Lung (tissue), 11 donors: ENCODE measurements at regions not wholly inside any gene's neighbourhood (a gene's known extent, or its start where the extent isn't known, plus 50 kb on each side); places are given as distances from the start of the nearest gene placed in this dataset.

Experiments
- ATAC-seq: fragments of 200-7000 bp; cut with Tn5 transposase; one replicate; pipeline ENCODE4 v1.9.1; 2020; ENCODE audit warnings: moderate number of reproducible peaks; ENCODE audit not compliant: insufficient read depth, low FRiP score
- DNase-seq, 3 donors: peaks; one replicate each; pipeline ENCODE4 v3.0.0-alpha.2; 2013 to 2017
- H3K27ac ChIP-seq, 2 donors: one replicate each; pipeline ENCODE4 v1.5.1; 2013; ENCODE audit warnings: mild to moderate bottlenecking in 2 of 2, moderate library complexity in 2 of 2, control low read depth in 1 of 2, inconsistent platforms in 1 of 2, low read depth in 1 of 2, low read length in 1 of 2
- H3K27me3 ChIP-seq, 3 donors: one replicate each; pipeline ENCODE4 v1.5.1; 2013; ENCODE audit warnings: low read length in 2 of 3; ENCODE audit not compliant: control insufficient read depth in 3 of 3, insufficient read depth in 3 of 3
- H3K36me3 ChIP-seq, 4 donors: one replicate each; pipeline ENCODE4 v1.5.1; 2013; ENCODE audit warnings: low read length in 4 of 4, mild to moderate bottlenecking in 1 of 4, moderate library complexity in 1 of 4; ENCODE audit not compliant: control insufficient read depth in 4 of 4, insufficient read depth in 4 of 4
- H3K4me1 ChIP-seq, 5 donors: one replicate each; pipeline ENCODE4 v1.5.1; 2013; ENCODE audit warnings: low read length in 5 of 5, mild to moderate bottlenecking in 2 of 5, moderate library complexity in 1 of 5; ENCODE audit not compliant: control insufficient read depth in 5 of 5, insufficient read depth in 5 of 5
- H3K4me3 ChIP-seq: one replicate; pipeline ENCODE4 v1.5.1; 2013; ENCODE audit warnings: mild to moderate bottlenecking, control low read depth, moderate library complexity
- H3K9ac ChIP-seq, 2 donors: one replicate each; pipeline ENCODE4 v1.5.1; 2013; ENCODE audit warnings: low read length in 2 of 2, control low read depth in 1 of 2; ENCODE audit not compliant: insufficient read depth in 1 of 2
- H3K9me3 ChIP-seq, 4 donors: one replicate each; pipeline ENCODE4 v1.5.1; 2013; ENCODE audit warnings: low read length in 3 of 4, mild to moderate bottlenecking in 1 of 4, moderate library complexity in 1 of 4; ENCODE audit not compliant: control insufficient read depth in 4 of 4, insufficient read depth in 3 of 4
- CTCF ChIP-seq: IDR thresholded peaks from 2 replicates; pipeline ENCODE4 v1.5.1; 2012; ENCODE audit warnings: mild to moderate bottlenecking; ENCODE audit errors: control extremely low read depth, extremely low read depth
- WGBS, 2 donors: extraction: QIAGEN DNeasy Blood & Tissue Kit; methylation state at CpG; one replicate each; pipeline ENCODE4 v1.1.7; 2013; 5-methylcytosine and 5-hydroxymethylcytosine counted together
- donor health status: control.
- donor health status: control.
- donor health status: Bipolar disorder and iron deficiency.
- donor health status: healthy.
- donor health status: DM: yes; HTN: yes; CAD: no.

- no peak for DNase-seq
- no peaks in the 10 kb centered on the region for H3K36me3 ChIP-seq
- H3K27me3 ChIP-seq, result no peaks in the 10 kb centered on the region
- H3K9me3 ChIP-seq, result no peaks in the 10 kb centered on the region
- H3K9ac ChIP-seq, result no peak overlapping the region
- TF ChIP-seq CTCF, result no peak
- 75 to 84% methylated on average over 3 of the region's 3 CpGs for WGBS, 2 donors
- H3K4me3 ChIP-seq, result no peak overlapping the region
- peak overlapping the region in 1 of 2 donors; percentile 55 for H3K27ac ChIP-seq
- no peak for ATAC-seq
- H3K4me1 ChIP-seq, result peaks cover 2 to 66% (median 38%) of the 10 kb centered on the region in 5 donors
Observed at GRCh38 chr1:201759194-201759815, 69.7 kb upstream of the IPO9 start.

- no peak for DNase-seq
- Histone ChIP-seq H3K27me3 (no peaks in the 10 kb centered on the region), H3K36me3 (no peaks in the 10 kb centered on the region), H3K4me3 (no peak overlapping the region), H3K27ac (peak overlapping the region in 1 of 2 donors; percentile 45), H3K9me3 (no peaks in the 10 kb centered on the region), H3K4me1 (peaks cover 2 to 66% (median 36%) of the 10 kb centered on the region in 5 donors), H3K9ac (peak overlapping the region in 1 of 2 donors; percentile 35)
- no peak for ATAC-seq
- TF ChIP-seq CTCF, result no peak
- WGBS, 2 donors, result 80 to 87% methylated on average over 1 of the region's 1 CpG
Observed at GRCh38 chr1:201760516-201760915, 68.4 kb upstream of the IPO9 start.

- no peak for ATAC-seq
- Histone ChIP-seq H3K9me3 (no peaks in the 10 kb centered on the region), H3K4me3 (no peak overlapping the region), H3K4me1 (peaks cover 2 to 66% (median 39%) of the 10 kb centered on the region in 5 donors), H3K27ac (peak overlapping the region in 1 of 2 donors; percentile 49), H3K36me3 (no peaks in the 10 kb centered on the region), H3K9ac (no peak overlapping the region), H3K27me3 (no peaks in the 10 kb centered on the region)
- 93 to 94% methylated on average over 8 of the region's 8 CpGs for WGBS, 2 donors
- no peak for TF ChIP-seq CTCF
- peak in 1 of 3 donors; percentile 47 for DNase-seq
Observed at GRCh38 chr1:201761178-201761577, 67.8 kb upstream of the IPO9 start.

- no peak for TF ChIP-seq CTCF
- no peak overlapping the region for H3K4me3 ChIP-seq
- H3K9ac ChIP-seq, result no peak overlapping the region
- H3K4me1 ChIP-seq, result peaks cover 2 to 61% (median 42%) of the 10 kb centered on the region in 5 donors
- ATAC-seq (no peak), DNase-seq (no peak)
- WGBS, 2 donors, result 95 to 96% methylated on average over 4 of the region's 4 CpGs
- no peaks in the 10 kb centered on the region for H3K36me3 ChIP-seq
- H3K27me3 ChIP-seq, result no peaks in the 10 kb centered on the region
- no peaks in the 10 kb centered on the region for H3K9me3 ChIP-seq
- H3K27ac ChIP-seq, result no peak overlapping the region
Observed at GRCh38 chr1:201761871-201762270, 67.1 kb upstream of the IPO9 start.
